ENCODE measurements at regions not wholly inside any gene's neighbourhood (a gene's known extent, or its start where the extent isn't known, plus 50 kb on each side); places are given as distances from the start of the nearest gene placed in this dataset.
A peak's percentile ranks its signal among the peaks of the same experiment; 100 is the strongest.

DNA sequence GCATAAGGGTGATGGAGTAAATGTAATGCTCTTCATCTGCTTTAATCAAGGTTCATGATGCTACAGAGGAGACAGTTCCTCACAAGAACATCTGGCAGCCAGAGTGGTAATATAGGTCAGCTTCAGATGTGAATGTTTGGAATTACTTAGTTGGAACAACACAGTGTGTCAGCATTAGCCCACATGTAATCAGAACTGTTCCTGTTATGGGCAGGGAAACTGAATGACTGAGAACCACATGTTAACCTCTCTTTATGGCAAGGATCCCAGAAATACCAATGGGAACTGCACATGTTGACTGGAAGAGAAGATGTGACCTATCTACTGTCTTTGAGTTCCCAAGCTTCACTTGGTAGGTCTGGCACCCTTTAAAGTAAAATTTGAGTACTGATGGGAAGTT, 390.1 kb upstream of the PDE3A start:
- H4K8ac ChIP-seq (ENCODE audit: low read depth in 2 of 2, low read length in 2 of 2) = no peak overlapping the region
- DNase-seq (peak; percentile 97), ATAC-seq (ENCODE audit: low read depth) (peak; percentile 100)
- POLR2A ChIA-PET (ENCODE audit: unreplicated experiment) = no interaction called here
- H3K23ac ChIP-seq (ENCODE audit: low read depth, low read length) = no peak overlapping the region
- in situ Hi-C loops (cut with MboI; ENCODE audit: low sequenced_read_pairs) (loop anchor here (10.0 to 25.0 kb wide), 2 partner anchors 63 to 216 kb away; no protein-coding TSS in a partner anchor), dilution Hi-C loops (cut with HindIII; ENCODE audit: low sequenced_read_pairs, unreplicated experiment) (no loop called here), intact Hi-C loops (cut with micrococcal nuclease) (no loop called here)
- no peak overlapping the region for H2BK5ac ChIP-seq (ENCODE audit: low read depth, low read length, poor library complexity, severe bottlenecking)
- H2AK5ac ChIP-seq (ENCODE audit: low read depth, low read length) = no peak overlapping the region
- H3K79me1 ChIP-seq (ENCODE audit: low read depth in 1 of 2, low read length in 2 of 2) = no peaks in the 10 kb centered on the region
- no peaks in the 10 kb centered on the region for H3K9me3 ChIP-seq (ENCODE audit: control insufficient read depth, insufficient read depth, low read length)
- H2AFZ ChIP-seq (replicated peaks; ENCODE audit: low read length, poor library complexity) = no peak overlapping the region
- H3K36me3 ChIP-seq (ENCODE audit: control insufficient read depth, insufficient read depth, low read length) = no peaks in the 10 kb centered on the region
- H3K27ac ChIP-seq (ENCODE audit: insufficient read depth, low read length) = no peak overlapping the region
- H4K91ac ChIP-seq (ENCODE audit: insufficient read depth, low read depth, low read length) = no peak overlapping the region
- no TSS peak for BruUV-seq (replicated peaks)
- H3K9me1 ChIP-seq (ENCODE audit: insufficient read depth, low read length) = no peaks in the 10 kb centered on the region
- no peaks in the 10 kb centered on the region for H4K20me1 ChIP-seq (ENCODE audit: insufficient read depth, low read length)
- no peak overlapping the region for H3K4me3 ChIP-seq (ENCODE audit: insufficient read depth, low read depth, low read length)
- no peak overlapping the region for H3K56ac ChIP-seq (ENCODE audit: extremely low read depth, insufficient read depth, low read length)
- TF ChIP-seq, protein P1, sequence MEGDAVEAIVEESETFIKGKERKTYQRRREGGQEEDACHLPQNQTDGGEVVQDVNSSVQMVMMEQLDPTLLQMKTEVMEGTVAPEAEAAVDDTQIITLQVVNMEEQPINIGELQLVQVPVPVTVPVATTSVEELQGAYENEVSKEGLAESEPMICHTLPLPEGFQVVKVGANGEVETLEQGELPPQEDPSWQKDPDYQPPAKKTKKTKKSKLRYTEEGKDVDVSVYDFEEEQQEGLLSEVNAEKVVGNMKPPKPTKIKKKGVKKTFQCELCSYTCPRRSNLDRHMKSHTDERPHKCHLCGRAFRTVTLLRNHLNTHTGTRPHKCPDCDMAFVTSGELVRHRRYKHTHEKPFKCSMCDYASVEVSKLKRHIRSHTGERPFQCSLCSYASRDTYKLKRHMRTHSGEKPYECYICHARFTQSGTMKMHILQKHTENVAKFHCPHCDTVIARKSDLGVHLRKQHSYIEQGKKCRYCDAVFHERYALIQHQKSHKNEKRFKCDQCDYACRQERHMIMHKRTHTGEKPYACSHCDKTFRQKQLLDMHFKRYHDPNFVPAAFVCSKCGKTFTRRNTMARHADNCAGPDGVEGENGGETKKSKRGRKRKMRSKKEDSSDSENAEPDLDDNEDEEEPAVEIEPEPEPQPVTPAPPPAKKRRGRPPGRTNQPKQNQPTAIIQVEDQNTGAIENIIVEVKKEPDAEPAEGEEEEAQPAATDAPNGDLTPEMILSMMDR (conservative IDR thresholded peaks at IDR 0.05; ENCODE audit: low read depth, low read length) = no peak
- TF ChIP-seq RFX5 (IDR thresholded peaks at IDR 0.05; ENCODE audit: low read depth, low read length) (no peak), FOS (IDR thresholded peaks at IDR 0.05; ENCODE audit: low read depth, low read length) (no peak), MXI1 (IDR thresholded peaks at IDR 0.05; ENCODE audit: borderline replicate concordance, low read depth, low read length) (peak; percentile 61; the same call in 1 of the 2 replicates), BHLHE40 (IDR thresholded peaks at IDR 0.05; ENCODE audit: low read depth, low read length) (no peak), MAFK (IDR thresholded peaks at IDR 0.05; ENCODE audit: low read depth, low read length) (0 out of 2 replicates have a peak, but pooled peaks have one; percentile 4)
- TF ChIP-seq, protein P2, sequence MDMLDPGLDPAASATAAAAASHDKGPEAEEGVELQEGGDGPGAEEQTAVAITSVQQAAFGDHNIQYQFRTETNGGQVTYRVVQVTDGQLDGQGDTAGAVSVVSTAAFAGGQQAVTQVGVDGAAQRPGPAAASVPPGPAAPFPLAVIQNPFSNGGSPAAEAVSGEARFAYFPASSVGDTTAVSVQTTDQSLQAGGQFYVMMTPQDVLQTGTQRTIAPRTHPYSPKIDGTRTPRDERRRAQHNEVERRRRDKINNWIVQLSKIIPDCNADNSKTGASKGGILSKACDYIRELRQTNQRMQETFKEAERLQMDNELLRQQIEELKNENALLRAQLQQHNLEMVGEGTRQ (IDR thresholded peaks at IDR 0.05; ENCODE audit: low read depth, low read length) = no peak
- no peak overlapping the region for H2BK120ac ChIP-seq (ENCODE audit: low read depth, low read length)
- no peak overlapping the region for H3K18ac ChIP-seq (ENCODE audit: low read depth, low read length)
- H3K4me2 ChIP-seq (ENCODE audit: low read depth, low read length) = no peak overlapping the region
- CTCF ChIA-PET = no interaction called here
- no peak overlapping the region for H3K9ac ChIP-seq (ENCODE audit: low read depth, low read length)
- no peaks in the 10 kb centered on the region for H3K4me1 ChIP-seq (ENCODE audit: control insufficient read depth, insufficient read depth, low read length)
- no peak overlapping the region for H2BK15ac ChIP-seq (ENCODE audit: low read depth, low read length)
- no peak overlapping the region for H2BK20ac ChIP-seq (ENCODE audit: low read depth, low read length)
- no peak overlapping the region for H2AK9ac ChIP-seq (replicated peaks; ENCODE audit: low read depth, low read length, poor library complexity)
- H3K4ac ChIP-seq (ENCODE audit: low read depth, low read length) = no peak overlapping the region
- H3K27me3 ChIP-seq (ENCODE audit: control insufficient read depth, insufficient read depth, low read length) = no peaks in the 10 kb centered on the region
- H3K14ac ChIP-seq (replicated peaks; ENCODE audit: low read depth, low read length) = no peak overlapping the region
- no peak overlapping the region for H4K5ac ChIP-seq (ENCODE audit: low read depth, low read length)
